B cell (primary cell): ENCODE measurements at regions not wholly inside any gene's neighbourhood (a gene's known extent, or its start where the extent isn't known, plus 50 kb on each side); places are given as distances from the start of the nearest gene placed in this dataset.

Experiments used
- ATAC-seq: fragments of 200-7000 bp; cut with Tn5 transposase; one replicate; pipeline ENCODE4 v1.10.0; 2021; ENCODE audit warnings: low read depth, mild to moderate bottlenecking, moderate number of reproducible peaks, moderate library complexity
- CTCF ChIA-PET: fragments of 350-600 bp; sonication (Branson Sonifier 250); formaldehyde crosslinking; loops from one replicate; lab custom pipeline; 2021; ENCODE audit warnings: antibody characterized with exemption, inconsistent platforms; lab: Charles Lee
- POLR2A ChIA-PET: fragments of 350-600 bp; sonication (Branson Sonifier 250); formaldehyde crosslinking; loops from one replicate; lab custom pipeline; 2021; ENCODE audit warnings: antibody characterized with exemption; lab: Charles Lee
- DNase-seq: peaks from one replicate; pipeline ENCODE4 v3.0.0; 2013
- H2AFZ ChIP-seq: 2 replicates; pipeline ENCODE4 v1.6.1; 2012; ENCODE audit warnings: mild to moderate bottlenecking, low read depth, low read length; ENCODE audit not compliant: insufficient read depth, poor library complexity, severe bottlenecking
- H3K27ac ChIP-seq, 2 donors: 1 replicate in 1 of 2; 2 replicates in 1 of 2; pipeline ENCODE4 v1.5.1; 2012 to 2013; ENCODE audit warnings: low read length in 2 of 2, mild to moderate bottlenecking in 2 of 2, moderate library complexity in 1 of 2
- H3K27me3 ChIP-seq, 4 experiments: fragments of 200-600 bp in 1 of 4; sonication (generic) in 1 of 4; replicated peaks in 1 of 4; 1 replicate in 2 of 4; 2 replicates in 2 of 4; pipeline versions ENCODE4 v1.6.1 to v1.7.0; 2013 to 2016; ENCODE audit warnings: low read length in 3 of 4, mild to moderate bottlenecking in 2 of 4, mixed read lengths in 1 of 4, moderate library complexity in 1 of 4; ENCODE audit not compliant: insufficient read depth in 4 of 4, control insufficient read depth in 3 of 4; ENCODE audit errors: control extremely low read depth in 1 of 4
- H3K36me3 ChIP-seq, 2 experiments: replicated peaks in 1 of 2; 1 replicate in 1 of 2; 2 replicates in 1 of 2; pipeline versions ENCODE4 v1.6.1 to v1.7.1; 2013; ENCODE audit warnings: low read length in 1 of 2; ENCODE audit not compliant: insufficient read depth in 2 of 2, control insufficient read depth in 1 of 2; ENCODE audit errors: control extremely low read depth in 1 of 2, extremely low read depth in 1 of 2
- H3K4me1 ChIP-seq, 2 donors: fragments of 200-600 bp in 1 of 2; sonication (generic) in 1 of 2; 1 replicate in 1 of 2; 2 replicates in 1 of 2; pipeline versions ENCODE4 v1.5.1 to v1.6.1; 2013 to 2017; ENCODE audit warnings: low read length in 2 of 2; ENCODE audit not compliant: control insufficient read depth in 2 of 2, insufficient read depth in 2 of 2
- H3K4me2 ChIP-seq: replicated peaks from 2 replicates; pipeline ENCODE3; 2012; ENCODE audit warnings: mild to moderate bottlenecking, low read depth, low read length; ENCODE audit not compliant: poor library complexity, severe bottlenecking
- H3K4me3 ChIP-seq, 5 experiments: fragments of 200-600 bp in 1 of 5; sonication (generic) in 1 of 5; 1 replicate in 3 of 5; 2 replicates in 2 of 5; pipeline versions ENCODE4 v1.5.1 to v1.7.0; 2011 to 2016; ENCODE audit warnings: low read length in 4 of 5, mild to moderate bottlenecking in 4 of 5, low read depth in 2 of 5, control low read depth in 1 of 5, moderate library complexity in 1 of 5; ENCODE audit not compliant: insufficient read depth in 1 of 5; ENCODE audit errors: control extremely low read depth in 1 of 5, extremely low read depth in 1 of 5
- H3K79me2 ChIP-seq: fragments of 200-600 bp; sonication (generic); one replicate; pipeline ENCODE4 v1.6.0; 2016; ENCODE audit warnings: low read length; ENCODE audit not compliant: control insufficient read depth, insufficient read depth
- H3K9ac ChIP-seq: fragments of 200-600 bp; sonication (generic); 2 replicates; pipeline ENCODE4 v1.6.1; 2017; ENCODE audit warnings: mild to moderate bottlenecking, low read length, moderate library complexity
- H3K9me3 ChIP-seq, 3 donors: one replicate each; pipeline versions ENCODE4 v1.6.1 to v1.7.1; 2013; ENCODE audit warnings: low read length in 2 of 3; ENCODE audit not compliant: control insufficient read depth in 2 of 3, insufficient read depth in 1 of 3; ENCODE audit errors: control extremely low read depth in 1 of 3
- H4K20me1 ChIP-seq: 2 replicates; pipeline ENCODE4 v1.6.0; 2012; ENCODE audit warnings: mild to moderate bottlenecking, low read length; ENCODE audit not compliant: insufficient read depth, control insufficient read depth, poor library complexity, severe bottlenecking
- H3K27ac Mint-ChIP-seq: one replicate; pipeline ENCODE4 v1.8.0; 2021; ENCODE audit warnings: mixed read lengths
- H3K27me3 Mint-ChIP-seq: one replicate; pipeline ENCODE4 v1.8.0; 2021; ENCODE audit warnings: mixed read lengths
- H3K4me1 Mint-ChIP-seq: one replicate; pipeline ENCODE4 v1.8.0; 2021; ENCODE audit warnings: mixed read lengths
- H3K4me3 Mint-ChIP-seq: one replicate; pipeline ENCODE4 v1.8.0; 2021; ENCODE audit warnings: mixed read lengths
- H3K9me3 Mint-ChIP-seq: one replicate; pipeline ENCODE4 v1.8.0; 2022; ENCODE audit warnings: mixed read lengths; ENCODE audit not compliant: insufficient read depth
- CTCF ChIP-seq: fragments of 200-600 bp; IDR thresholded peaks from one replicate; pipeline ENCODE4 v1.8.0; 2022; ENCODE audit warnings: antibody characterized with exemption, mild to moderate bottlenecking
- EZH2 ChIP-seq: IDR thresholded peaks from 2 replicates; pipeline ENCODE4 v1.6.1; 2012; ENCODE audit warnings: borderline replicate concordance, low read depth, mild to moderate bottlenecking, moderate library complexity, low read length; ENCODE audit not compliant: insufficient read depth, poor library complexity, severe bottlenecking
- WGBS: methylation state at CpG from one replicate; pipeline ENCODE4 v1.1.5; 2013; ENCODE audit warnings: missing lambda C conversion rate; ENCODE audit not compliant: insufficient coverage; 5-methylcytosine and 5-hydroxymethylcytosine counted together
- intact Hi-C: fragments of 100-400 bp; cut with micrococcal nuclease; formaldehyde crosslinking; loops from one replicate; pipeline ENCODE4 v1.10.0; 2022

GRCh38 chr14:82657186-82657675 is 1123.6 kb upstream of the SEL1L start:
- no peak overlapping the region for H3K4me3 ChIP-seq
- ChIA-PET CTCF (no interaction called here), POLR2A (no interaction called here)
- no peaks in the 10 kb centered on the region for H3K27me3 ChIP-seq
- H2AFZ ChIP-seq, result no peak overlapping the region
- H3K9me3 Mint-ChIP-seq, result no peaks in the 10 kb centered on the region
- no peaks in the 10 kb centered on the region for H3K36me3 ChIP-seq
- no peak for ATAC-seq
- H3K4me2 ChIP-seq, result no peak overlapping the region
- no peaks in the 10 kb centered on the region for H3K79me2 ChIP-seq
- no CpG with 5 or more reads among the region's 4 CpGs for WGBS
- DNase-seq, result no peak
- H3K4me1 Mint-ChIP-seq, result no peaks in the 10 kb centered on the region
- intact Hi-C loops, result no loop called here
- no peak overlapping the region for H3K27ac ChIP-seq
- no peaks in the 10 kb centered on the region for H4K20me1 ChIP-seq
- no peaks in the 10 kb centered on the region for H3K9me3 ChIP-seq
- H3K9ac ChIP-seq, result no peak overlapping the region
- TF ChIP-seq CTCF (no peak), EZH2 (no peak)
- no peaks in the 10 kb centered on the region for H3K4me1 ChIP-seq
- no peaks in the 10 kb centered on the region for H3K27me3 Mint-ChIP-seq
- no peak overlapping the region for H3K4me3 Mint-ChIP-seq
- no peak overlapping the region for H3K27ac Mint-ChIP-seq

- no peak overlapping the region for H3K4me3 Mint-ChIP-seq
- no peak overlapping the region for H3K4me3 ChIP-seq
Measured at GRCh38 chr14:82661258-82661657, 1127.6 kb upstream of the SEL1L start.

More at GRCh38 chr14:82661258-82661657, 1127.6 kb upstream of the SEL1L start:
- H2AFZ ChIP-seq, result no peak overlapping the region
- no peaks in the 10 kb centered on the region for H3K79me2 ChIP-seq
- H3K9me3 Mint-ChIP-seq, result peaks cover 2% of the 10 kb centered on the region
- no peaks in the 10 kb centered on the region for H3K27me3 Mint-ChIP-seq
- WGBS, result no CpG with 5 or more reads among the region's 2 CpGs
- no peak overlapping the region for H3K27ac ChIP-seq
- no peak overlapping the region for H3K4me2 ChIP-seq
- no peaks in the 10 kb centered on the region for H3K27me3 ChIP-seq
- DNase-seq (no peak), ATAC-seq (no peak)
- H3K4me1 Mint-ChIP-seq, result no peaks in the 10 kb centered on the region
- H3K27ac Mint-ChIP-seq, result no peak overlapping the region
- no peaks in the 10 kb centered on the region for H3K4me1 ChIP-seq
- intact Hi-C loops, result no loop called here
- no peak overlapping the region for H3K9ac ChIP-seq
- H3K9me3 ChIP-seq, result no peaks in the 10 kb centered on the region
- H4K20me1 ChIP-seq, result no peaks in the 10 kb centered on the region
- CTCF ChIA-PET, result no interaction called here
- H3K36me3 ChIP-seq, result no peaks in the 10 kb centered on the region
- TF ChIP-seq CTCF (no peak), EZH2 (no peak)
- POLR2A ChIA-PET, result no interaction called here
